ENCODE measurements at regions not wholly inside any gene's neighbourhood (a gene's known extent, or its start where the extent isn't known, plus 50 kb on each side); places are given as distances from the start of the nearest gene placed in this dataset.

DNA sequence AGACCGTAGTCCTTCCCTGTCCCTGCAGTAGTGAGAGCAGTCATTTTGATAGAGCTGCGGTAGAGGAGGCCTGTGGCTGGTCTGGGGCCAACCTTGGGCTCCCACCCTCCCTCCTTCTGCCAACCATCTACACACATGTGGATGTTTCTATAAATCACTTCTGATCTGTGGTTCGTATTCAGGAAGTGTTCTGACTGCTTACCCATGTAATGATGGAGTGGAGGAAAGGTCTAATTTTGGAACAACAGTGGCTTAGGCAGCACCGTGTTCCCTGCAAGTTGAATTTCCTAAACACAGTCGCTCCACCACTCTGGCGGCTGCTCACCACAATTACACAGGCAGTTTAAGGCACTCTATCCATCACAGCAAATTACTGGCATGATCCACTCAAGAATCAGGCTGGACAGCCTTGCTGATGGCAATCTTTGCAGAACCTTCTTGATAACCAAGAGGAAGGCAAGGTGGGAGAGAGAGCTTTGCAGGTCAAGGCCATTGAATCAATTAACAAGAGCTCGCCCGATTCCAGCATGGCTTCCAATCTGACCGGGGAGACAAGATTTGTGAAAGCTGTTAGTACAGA, 104.7 kb upstream of the VEPH1 start:
- H3K9me3 ChIP-seq (ENCODE audit: control insufficient read depth, low read depth, low read length), result no peaks in the 10 kb centered on the region
- H3K27me3 ChIP-seq (ENCODE audit: control insufficient read depth, extremely low read depth, insufficient read depth, low read length), result no peaks in the 10 kb centered on the region
- no peaks in the 10 kb centered on the region for H3K79me2 ChIP-seq (ENCODE audit: control insufficient read depth, insufficient read depth, low read length)
- H3K9me1 ChIP-seq (ENCODE audit: control insufficient read depth, extremely low read depth, insufficient read depth, low read length), result no peaks in the 10 kb centered on the region
- no peaks in the 10 kb centered on the region for H4K20me1 ChIP-seq (ENCODE audit: control insufficient read depth, extremely low read depth, insufficient read depth, low read length)
- dilution Hi-C loops (cut with MboI; ENCODE audit: extremely low pct_ligation_motif_present, low sequenced_read_pairs), result no loop called here
- H3K4me2 ChIP-seq (ENCODE audit: control insufficient read depth, extremely low read depth, insufficient read depth, low read depth, low read length), result no peak overlapping the region
- H3K4me3 ChIP-seq (ENCODE audit: control insufficient read depth in 2 of 3, extremely low read depth in 1 of 3, insufficient read depth in 2 of 3, low read depth in 1 of 3, low read length in 3 of 3), result no peak overlapping the region
- no peak overlapping the region for H3K9ac ChIP-seq (ENCODE audit: control insufficient read depth, extremely low read depth, insufficient read depth, low read length)
- no peaks in the 10 kb centered on the region for H3K4me1 ChIP-seq (ENCODE audit: control insufficient read depth, extremely low read depth, insufficient read depth, low read length)
- DNase-seq (ENCODE audit: low read depth, low spot score) (no peak), FAIRE-seq (no peak)
- H3K27ac ChIP-seq (ENCODE audit: control insufficient read depth, insufficient read depth, low read length), result no peak overlapping the region
- H2AFZ ChIP-seq (ENCODE audit: control insufficient read depth, low read length), result no peak overlapping the region
- H3K36me3 ChIP-seq (ENCODE audit: control insufficient read depth in 2 of 2, extremely low read depth in 1 of 2, insufficient read depth in 2 of 2, low read length in 2 of 2), result no peaks in the 10 kb centered on the region
- TF ChIP-seq CTCF (optimal IDR thresholded peaks at IDR 0.05 in 1 of 3, IDR thresholded peaks at IDR 0.05 in 1 of 3, conservative IDR thresholded peaks at IDR 0.05 in 1 of 3; ENCODE audit: extremely low read depth in 1 of 3, insufficient read depth in 2 of 3, low read length in 3 of 3) (no peak), EZH2 (IDR thresholded peaks at IDR 0.05; ENCODE audit: low read length) (no peak)

DNA sequence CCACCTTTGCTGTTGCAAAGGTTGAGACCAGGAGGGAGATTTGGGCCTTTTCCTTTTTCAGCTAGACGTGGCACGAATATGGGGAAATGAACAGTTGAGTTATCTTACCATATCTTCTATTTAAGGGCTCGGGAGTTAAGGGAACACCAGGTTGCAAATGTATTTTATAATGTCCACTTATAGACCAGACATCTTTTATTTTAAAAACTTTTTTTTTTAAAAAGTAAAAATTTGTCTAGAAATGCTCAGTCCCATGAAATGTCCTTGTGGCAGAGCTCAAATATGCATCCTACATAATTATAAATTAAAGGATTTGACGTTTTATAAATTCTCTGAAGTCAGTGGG, 103.6 kb upstream of the VEPH1 start:
- H3K9ac ChIP-seq (ENCODE audit: control insufficient read depth, extremely low read depth, insufficient read depth, low read length), result no peak overlapping the region
- no peak overlapping the region for H3K4me3 ChIP-seq (ENCODE audit: control insufficient read depth in 2 of 3, extremely low read depth in 1 of 3, insufficient read depth in 2 of 3, low read depth in 1 of 3, low read length in 3 of 3)
- dilution Hi-C loops (cut with MboI; ENCODE audit: extremely low pct_ligation_motif_present, low sequenced_read_pairs), result no loop called here
- H3K4me1 ChIP-seq (ENCODE audit: control insufficient read depth, extremely low read depth, insufficient read depth, low read length), result no peaks in the 10 kb centered on the region
- DNase-seq (ENCODE audit: low read depth, low spot score) (no peak), FAIRE-seq (no peak)
- H3K9me1 ChIP-seq (ENCODE audit: control insufficient read depth, extremely low read depth, insufficient read depth, low read length), result no peaks in the 10 kb centered on the region
- H4K20me1 ChIP-seq (ENCODE audit: control insufficient read depth, extremely low read depth, insufficient read depth, low read length), result no peaks in the 10 kb centered on the region
- no peaks in the 10 kb centered on the region for H3K27me3 ChIP-seq (ENCODE audit: control insufficient read depth, extremely low read depth, insufficient read depth, low read length)
- H3K9me3 ChIP-seq (ENCODE audit: control insufficient read depth, low read depth, low read length), result no peaks in the 10 kb centered on the region
- no peaks in the 10 kb centered on the region for H3K79me2 ChIP-seq (ENCODE audit: control insufficient read depth, insufficient read depth, low read length)
- H3K4me2 ChIP-seq (ENCODE audit: control insufficient read depth, extremely low read depth, insufficient read depth, low read depth, low read length), result no peak overlapping the region
- no peak for TF ChIP-seq CTCF (optimal IDR thresholded peaks at IDR 0.05 in 1 of 3, IDR thresholded peaks at IDR 0.05 in 1 of 3, conservative IDR thresholded peaks at IDR 0.05 in 1 of 3; ENCODE audit: extremely low read depth in 1 of 3, insufficient read depth in 2 of 3, low read length in 3 of 3)
- H3K36me3 ChIP-seq (ENCODE audit: control insufficient read depth in 2 of 2, extremely low read depth in 1 of 2, insufficient read depth in 2 of 2, low read length in 2 of 2), result no peaks in the 10 kb centered on the region
- no peak overlapping the region for H3K27ac ChIP-seq (ENCODE audit: control insufficient read depth, insufficient read depth, low read length)
- H2AFZ ChIP-seq (ENCODE audit: control insufficient read depth, low read length), result no peak overlapping the region
